ENCODE measurements at regions not wholly inside any gene's neighbourhood (a gene's known extent, or its start where the extent isn't known, plus 50 kb on each side); places are given as distances from the start of the nearest gene placed in this dataset.

GRCh38 chr14:80117876-80118275 lies 93.4 kb downstream of the DIO2 start (continued):
- no peak for TF ChIP-seq ZFP1 (CRISPR knock-in tag; IDR thresholded peaks at IDR 0.05)
- no peak for TF ChIP-seq ZNF589 (CRISPR knock-in tag; IDR thresholded peaks at IDR 0.05; ENCODE audit: low read depth)
- TF ChIP-seq ELF1 (tag; IDR thresholded peaks at IDR 0.05) = no peak

- no peak overlapping the region for H3K27ac ChIP-seq (ENCODE audit: extremely low read depth, low read depth, low read length)
- no peak overlapping the region for H2AFZ ChIP-seq (ENCODE audit: low read depth, low read length)
- FAIRE-seq (no peak), ATAC-seq (no peak), DNase-seq (ENCODE audit: extremely low read depth in 1 of 4, low spot score in 3 of 4) (no peak)
- H3K79me2 ChIP-seq (ENCODE audit: control insufficient read depth, insufficient read depth, low read length) = no peaks in the 10 kb centered on the region
- H3K9ac ChIP-seq (ENCODE audit: insufficient read depth in 1 of 2, low read depth in 2 of 2, low read length in 2 of 2) = no peak overlapping the region
- H3K36me3 ChIP-seq (ENCODE audit: control insufficient read depth, insufficient read depth, low read length) = no peaks in the 10 kb centered on the region
- WGBS (ENCODE audit: insufficient coverage, low coverage, missing lambda C conversion rate) = 0% methylated on average over 2 of the region's 2 CpGs
- CTCF ChIA-PET (ENCODE audit: low intra/inter-chr PET ratio) = no interaction called here
- no peaks in the 10 kb centered on the region for H4K20me1 ChIP-seq (replicated peaks; ENCODE audit: control insufficient read depth, insufficient read depth, low read length)
- no peak overlapping the region for H3K4me3 ChIP-seq
- H3K9me1 ChIP-seq (ENCODE audit: control insufficient read depth, insufficient read depth, low read length) = no peaks in the 10 kb centered on the region
- intact Hi-C loops (cut with micrococcal nuclease) (no loop called here), in situ Hi-C loops (cut with MboI) (no loop called here)
- H3K27me3 ChIP-seq (ENCODE audit: control insufficient read depth in 2 of 2, insufficient read depth in 2 of 2, low read length in 2 of 2) = no peaks in the 10 kb centered on the region
- H3K4me1 ChIP-seq (replicated peaks in 1 of 2; ENCODE audit: control insufficient read depth in 2 of 2, insufficient read depth in 2 of 2, low read length in 2 of 2) = no peaks in the 10 kb centered on the region
- no TSS peak for BruUV-seq (replicated peaks)
- no peak overlapping the region for H3K4me2 ChIP-seq (ENCODE audit: insufficient read depth, low read length)
- TF ChIP-seq HDAC1 (IDR thresholded peaks at IDR 0.05) = no peak
- no peak for TF ChIP-seq ZNF134 (CRISPR knock-in tag; conservative IDR thresholded peaks at IDR 0.05)
- no peak for TF ChIP-seq SPI1 (IDR thresholded peaks at IDR 0.05; ENCODE audit: borderline replicate concordance, low read depth, low read length)
- no peak for TF ChIP-seq MLX (CRISPR knock-in tag; conservative IDR thresholded peaks at IDR 0.05)
- no peak for TF ChIP-seq HMG20B (CRISPR knock-in tag; IDR thresholded peaks at IDR 0.05)
- no peak for TF ChIP-seq NFATC3 (IDR thresholded peaks at IDR 0.05)
- no peak for TF ChIP-seq TBL1XR1 (IDR thresholded peaks at IDR 0.05; ENCODE audit: low read length in 2 of 2)
- no peak for TF ChIP-seq NR1H2 (CRISPR knock-in tag; IDR thresholded peaks at IDR 0.05)
- TF ChIP-seq ZNF511 (CRISPR knock-in tag; IDR thresholded peaks at IDR 0.05) = no peak
- TF ChIP-seq ZNF695 (CRISPR knock-in tag; IDR thresholded peaks at IDR 0.05) = no peak
- TF ChIP-seq RBBP5 (IDR thresholded peaks at IDR 0.05; ENCODE audit: borderline replicate concordance, insufficient read depth, low read length, poor library complexity, severe bottlenecking) = no peak
- TF ChIP-seq FOXA1 (IDR thresholded peaks at IDR 0.05; ENCODE audit: borderline replicate concordance) = no peak
- no peak for TF ChIP-seq RBM34 (IDR thresholded peaks at IDR 0.05; ENCODE audit: borderline replicate concordance, insufficient read depth, low read length)
- no peak for TF ChIP-seq ARHGAP35 (IDR thresholded peaks at IDR 0.05; ENCODE audit: partially characterized antibody)
- POLR2A ChIA-PET = no interaction called here
- peaks cover 2% of the 10 kb centered on the region; the same call in 1 of the 2 replicates for H3K9me3 ChIP-seq (replicated peaks; ENCODE audit: control insufficient read depth, insufficient read depth, low read depth, low read length)
Observed at GRCh38 chr14:80116157-80116556, 95.1 kb downstream of the DIO2 start.
